HG03442 (cell line): ENCODE measurements at regions not wholly inside any gene's neighbourhood (a gene's known extent, or its start where the extent isn't known, plus 50 kb on each side); places are given as distances from the start of the nearest gene placed in this dataset.
A peak's percentile ranks its signal among the peaks of the same experiment; 100 is the strongest.

ENCODE experiments used
- ATAC-seq: cut with Tn5 transposase; IDR thresholded peaks from one replicate; pipeline ENCODE4 v1.9.1; 2021; ENCODE audit warnings: mild to moderate bottlenecking, moderate library complexity; ENCODE audit not compliant: unreplicated experiment

DNA sequence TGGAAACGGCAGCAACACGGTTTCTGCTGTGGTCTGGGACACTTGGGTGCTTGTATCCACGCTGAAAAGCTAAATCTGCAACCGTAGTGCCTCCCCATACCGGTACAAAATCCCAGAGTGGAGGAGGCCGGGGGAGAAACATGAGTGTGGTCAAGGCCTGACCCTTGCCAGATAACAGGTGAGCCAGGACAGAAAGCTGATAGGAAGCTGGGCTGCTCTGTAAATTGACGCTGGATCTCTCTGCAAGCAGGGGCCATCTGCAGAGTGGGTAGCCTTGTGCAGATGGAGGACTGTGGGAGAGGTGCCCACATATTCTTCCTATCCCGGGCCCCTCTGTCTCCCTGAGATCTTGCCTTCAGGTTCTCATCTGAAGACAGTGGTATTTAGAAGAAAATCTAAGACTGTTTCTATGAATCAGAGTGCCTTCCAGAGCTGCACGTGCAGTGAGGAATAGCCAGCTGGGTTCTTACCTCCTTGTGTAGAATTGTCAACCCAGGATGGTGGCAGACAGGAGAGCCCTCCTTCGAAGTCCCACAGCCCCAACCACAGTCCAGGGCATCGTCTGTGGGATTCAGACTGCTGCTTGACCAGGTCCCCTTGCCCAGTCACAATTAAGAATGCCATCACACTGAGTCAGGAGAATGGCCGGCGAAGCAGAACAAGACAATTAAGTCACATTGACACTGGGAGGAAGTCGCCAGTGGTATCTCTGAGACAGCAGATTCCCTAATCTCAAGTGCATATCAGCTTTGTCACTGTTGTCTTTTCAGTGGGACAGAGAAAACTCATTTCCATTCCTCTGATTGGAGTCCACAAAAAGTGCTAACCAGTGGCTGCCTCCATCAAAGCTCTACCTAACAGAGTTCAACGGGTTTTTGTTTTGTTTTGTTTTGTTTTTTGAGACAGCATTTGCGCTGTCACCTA lies 100.0 kb upstream of the RIPOR2 start:
- no peak for ATAC-seq

DNA sequence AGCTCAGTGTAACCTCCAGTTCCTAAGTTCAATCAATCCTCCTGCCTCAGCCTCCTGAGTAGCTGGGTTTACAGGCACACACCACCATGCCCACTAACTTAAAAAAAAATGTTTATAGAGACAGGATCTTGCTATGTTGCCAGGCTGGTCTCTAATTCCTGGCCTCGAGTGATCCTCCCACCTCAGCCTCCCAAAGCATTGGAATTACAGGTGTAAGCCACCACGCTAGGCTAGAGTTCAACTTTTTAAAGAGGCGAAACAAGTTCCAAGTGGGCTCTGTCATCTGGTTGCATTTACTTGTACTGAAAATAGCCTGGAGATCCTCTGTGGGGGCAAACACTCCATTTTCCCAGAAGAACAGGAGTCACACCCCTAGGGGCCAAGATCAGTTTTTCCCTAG lies 100.7 kb upstream of the RIPOR2 start:
- no peak for ATAC-seq

DNA sequence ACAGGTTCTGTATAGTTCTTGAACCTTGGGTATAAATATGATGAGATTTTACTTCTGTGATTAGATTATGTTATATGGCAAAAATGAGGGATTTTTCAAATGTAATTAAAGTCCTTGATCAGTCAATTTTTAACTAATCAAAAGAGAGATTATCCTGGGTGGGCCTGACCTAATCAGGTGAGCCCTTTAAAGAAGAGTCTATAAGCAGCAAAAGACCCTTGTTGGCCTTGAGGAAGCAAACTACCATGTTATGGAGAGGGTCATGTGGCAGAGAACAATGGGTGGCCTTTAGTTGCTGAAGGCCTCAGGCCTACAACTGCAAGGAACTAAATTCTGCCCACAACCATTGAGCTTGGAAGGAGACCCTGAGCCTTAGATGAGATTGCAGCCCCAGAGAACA lies 102.5 kb upstream of the RIPOR2 start:
- ATAC-seq: no peak

- ATAC-seq: no peak
These were observed 103.2 kb upstream of the RIPOR2 start for GRCh38 chr6:25038999-25039398.

DNA sequence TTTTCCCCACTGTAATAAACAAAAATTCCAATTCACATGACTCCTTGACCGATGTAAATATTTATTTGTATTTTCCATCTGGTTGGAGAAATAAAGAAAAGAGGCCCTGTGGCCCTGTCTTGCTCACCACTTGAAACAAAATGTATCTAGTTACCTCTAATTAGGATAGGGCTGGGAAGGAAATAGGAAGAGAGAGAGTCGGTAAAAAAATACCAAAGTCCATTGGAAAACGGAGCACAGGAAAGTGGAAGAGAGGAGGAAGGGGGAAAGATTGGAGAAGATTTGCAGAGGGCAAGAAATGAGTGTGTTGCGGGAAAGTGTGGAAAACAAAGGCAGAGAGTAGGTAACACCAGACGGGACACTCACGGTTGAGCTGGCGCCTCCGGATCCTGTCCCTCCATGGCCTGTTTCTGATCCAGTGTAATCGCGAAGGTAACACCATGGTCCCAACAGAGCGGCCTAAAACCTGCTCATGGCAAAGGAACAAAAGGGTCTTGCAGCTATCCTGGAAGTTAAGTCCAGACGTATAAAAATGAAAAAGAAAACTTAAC lies 105.8 kb upstream of the RIPOR2 start:
- ATAC-seq: no peak

GRCh38 chr6:25042036-25042521 lies 106.3 kb upstream of the RIPOR2 start:
- peak; percentile 48 for ATAC-seq

DNA sequence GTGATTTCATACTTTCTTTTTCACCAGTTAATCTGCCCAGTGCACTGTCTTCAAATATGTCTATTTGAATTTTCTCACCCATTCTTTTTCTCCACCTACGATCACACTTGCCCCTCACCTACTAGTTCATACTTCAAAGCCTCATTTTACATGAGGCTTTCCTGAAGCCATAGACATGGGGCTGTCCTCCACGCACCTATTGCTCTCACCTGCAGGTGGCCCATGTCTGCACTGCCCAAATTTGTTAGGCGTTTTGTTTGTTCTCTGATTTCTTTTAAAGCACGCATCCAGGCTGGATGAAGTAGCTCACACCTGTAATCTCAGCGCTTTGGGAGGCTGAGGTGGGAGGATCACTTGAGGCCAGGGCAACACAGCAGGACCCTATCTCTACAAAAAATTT lies 106.8 kb upstream of the RIPOR2 start:
- ATAC-seq: peak; percentile 12

DNA sequence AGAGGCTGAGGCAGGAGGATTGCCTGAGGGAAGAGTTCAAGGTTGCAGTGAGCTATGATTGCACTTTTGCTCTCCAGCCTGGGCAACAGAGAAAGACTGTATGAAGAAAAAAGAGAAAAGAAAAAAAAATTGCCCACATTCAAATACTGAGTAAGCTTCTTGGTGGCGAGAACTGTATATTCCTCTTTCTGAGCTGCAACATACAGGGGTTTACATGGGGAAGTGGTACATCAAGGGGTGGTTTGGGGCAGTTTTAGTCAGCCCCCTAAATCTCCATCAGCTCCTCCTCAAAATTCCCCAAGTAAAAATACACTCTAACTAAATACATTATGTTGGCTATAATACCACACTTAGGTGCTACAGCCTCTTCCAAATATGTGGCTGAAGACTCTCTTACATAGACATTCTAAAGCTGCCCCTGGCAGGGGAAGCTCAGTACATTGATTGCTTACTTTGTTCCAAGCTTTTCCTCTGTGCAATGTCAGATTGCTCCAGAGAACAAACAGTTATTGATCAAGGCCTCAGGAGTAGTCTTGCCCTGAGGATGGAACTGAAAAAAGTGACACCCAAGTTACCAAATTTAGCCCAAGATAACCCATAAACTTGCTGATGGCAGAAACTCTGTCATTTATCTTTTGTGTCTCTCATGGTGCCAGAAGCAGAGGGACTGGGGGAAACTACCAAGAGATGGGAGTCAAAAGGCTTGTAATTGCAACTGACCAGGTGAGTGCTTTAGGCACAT lies 107.4 kb upstream of the RIPOR2 start:
- ATAC-seq: no peak

- no peak for ATAC-seq
These were observed 108.1 kb upstream of the RIPOR2 start for GRCh38 chr6:25043892-25044291.

- ATAC-seq: no peak
These were observed 111.2 kb upstream of the RIPOR2 start for GRCh38 chr6:25046942-25047341.

DNA sequence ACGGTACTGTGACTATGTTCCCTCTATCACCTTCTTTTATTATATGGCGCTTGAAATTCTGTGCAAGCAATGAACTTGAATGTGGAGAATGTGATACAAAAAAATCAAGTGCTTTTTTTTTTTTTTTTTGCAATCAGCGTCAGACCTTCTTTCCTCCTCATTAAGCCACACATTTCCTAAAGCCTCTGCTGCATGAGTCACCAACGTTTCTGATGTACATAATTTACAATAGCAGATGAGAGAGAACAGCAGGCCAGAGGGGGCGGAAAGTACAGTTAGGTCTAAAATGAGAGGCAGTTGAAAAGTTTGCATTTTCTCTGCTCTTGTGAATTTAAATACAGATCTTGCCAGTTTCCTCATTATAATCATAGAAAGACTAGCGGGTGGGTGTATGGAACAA lies 114.6 kb upstream of the RIPOR2 start:
- no peak for ATAC-seq

- ATAC-seq: no peak
These were observed 115.3 kb upstream of the RIPOR2 start for GRCh38 chr6:25051083-25051482.

DNA sequence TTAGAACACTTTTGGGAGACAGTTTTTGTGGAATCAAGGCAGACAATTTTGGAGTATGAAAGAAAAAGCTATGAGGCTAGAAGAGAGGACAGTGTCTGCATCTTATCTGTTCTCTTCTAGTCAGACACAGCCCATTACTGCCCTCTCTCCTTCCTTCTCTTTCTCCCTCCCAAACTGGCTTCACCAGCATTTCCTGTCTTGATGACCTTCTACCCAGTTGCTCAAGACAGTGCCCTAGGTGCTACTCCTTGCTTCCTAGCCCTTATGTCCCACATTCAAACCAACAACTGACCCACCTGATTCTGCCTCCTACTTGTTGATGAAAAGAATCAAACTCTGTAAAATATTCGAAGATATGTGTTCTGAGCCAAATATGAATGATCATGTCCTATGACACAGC lies 116.4 kb upstream of the RIPOR2 start:
- no peak for ATAC-seq

DNA sequence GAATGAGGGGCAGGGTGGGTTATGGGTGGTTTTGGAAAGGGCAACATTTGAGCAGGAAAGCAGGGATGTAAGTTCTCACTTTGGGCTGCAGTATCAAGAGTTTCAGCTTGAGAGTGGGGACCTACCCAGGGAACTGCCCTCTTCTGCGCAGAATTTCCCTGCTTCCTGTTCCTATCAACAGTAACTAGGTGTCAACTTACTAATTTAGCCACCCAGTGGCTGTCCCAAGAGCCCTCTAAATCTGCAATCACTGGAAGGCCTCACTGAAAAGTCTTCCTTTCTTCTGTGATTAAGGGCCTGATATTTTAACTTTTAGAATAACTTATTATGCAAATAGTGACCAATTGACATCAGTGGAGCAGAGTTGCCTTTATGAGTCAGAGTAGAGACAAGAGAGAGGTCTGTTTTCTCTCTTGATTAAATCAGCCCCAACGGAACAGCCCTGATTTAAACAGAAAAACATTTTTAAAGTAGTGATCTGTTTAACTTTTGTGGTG lies 118.2 kb upstream of the RIPOR2 start:
- peak; percentile 70 for ATAC-seq

- no peak for ATAC-seq
These were observed 118.7 kb upstream of the RIPOR2 start for GRCh38 chr6:25054469-25054868.

- peak; percentile 70 for ATAC-seq
These were observed 120.4 kb upstream of the RIPOR2 start for GRCh38 chr6:25056130-25056529.

GRCh38 chr6:25057111-25057905 lies 121.5 kb upstream of the RIPOR2 start:
- no peak for ATAC-seq

- ATAC-seq: no peak
These were observed 122.7 kb upstream of the RIPOR2 start for GRCh38 chr6:25058441-25058840.

- ATAC-seq: no peak
These were observed 123.2 kb upstream of the RIPOR2 start for GRCh38 chr6:25058941-25059340.

- ATAC-seq: no peak
These were observed 124.8 kb upstream of the RIPOR2 start for GRCh38 chr6:25060522-25060921.
